Heart left ventricle (tissue), 16 donors: ENCODE measurements at regions not wholly inside any gene's neighbourhood (a gene's known extent, or its start where the extent isn't known, plus 50 kb on each side); places are given as distances from the start of the nearest gene placed in this dataset.

Source experiments
- ATAC-seq, 4 donors: fragments of 200-7000 bp; cut with Tn5 transposase; one replicate each; pipeline ENCODE4 v1.9.1; 2020 to 2022; ENCODE audit warnings: moderate library complexity in 4 of 4, mild to moderate bottlenecking in 3 of 4, moderate number of reproducible peaks in 1 of 4
- DNase-seq, 5 donors: peaks; one replicate each; pipeline ENCODE4 v3.0.0-alpha.2; 2020
- H3K27ac ChIP-seq, 12 donors: fragments of 200-600 bp; sonication (generic) in 4 of 12; one replicate each; pipeline versions ENCODE4 v1.5.0 to v1.8.0; 2016 to 2022; ENCODE audit warnings: mild to moderate bottlenecking in 2 of 12
- H3K27me3 ChIP-seq, 9 donors: fragments of 200-600 bp; sonication (generic) in 2 of 9; one replicate each; pipeline versions ENCODE4 v1.5.1 to v1.8.0; 2016 to 2022; ENCODE audit warnings: mild to moderate bottlenecking in 3 of 9
- H3K36me3 ChIP-seq, 9 donors: fragments of 200-600 bp; sonication (generic) in 2 of 9; one replicate each; pipeline versions ENCODE4 v1.5.0 to v1.8.0; 2018 to 2022; ENCODE audit warnings: mild to moderate bottlenecking in 2 of 9
- H3K4me1 ChIP-seq, 12 donors: fragments of 200-600 bp; sonication (generic) in 4 of 12; one replicate each; pipeline versions ENCODE4 v1.5.0 to v1.8.0; 2016 to 2022; ENCODE audit warnings: mild to moderate bottlenecking in 3 of 12
- H3K4me3 ChIP-seq, 12 donors: fragments of 200-600 bp; sonication (generic) in 4 of 12; one replicate each; pipeline versions ENCODE4 v1.5.0 to v1.8.0; 2017 to 2022; ENCODE audit warnings: mild to moderate bottlenecking in 9 of 12, moderate library complexity in 4 of 12
- H3K9me3 ChIP-seq, 12 donors: fragments of 200-600 bp; sonication (generic) in 4 of 12; one replicate each; pipeline versions ENCODE4 v1.5.0 to v1.8.0; 2016 to 2022; ENCODE audit warnings: mild to moderate bottlenecking in 1 of 12
- CTCF ChIP-seq, 12 donors: fragments of 200-600 bp; sonication (generic) in 4 of 12; IDR thresholded peaks; one replicate each; pipeline versions ENCODE4 v1.5.0 to v1.8.0; 2018 to 2022; ENCODE audit warnings: antibody characterized with exemption in 12 of 12, mild to moderate bottlenecking in 5 of 12
- POLR2A ChIP-seq, 2 donors: fragments of 450-650 bp; IDR thresholded peaks; one replicate each; pipeline ENCODE4 v1.6.1; 2017; ENCODE audit warnings: antibody characterized with exemption in 2 of 2, mild to moderate bottlenecking in 2 of 2, moderate library complexity in 2 of 2
- WGBS, 4 donors: extraction: QIAGEN DNeasy Blood & Tissue Kit in 2 of 4; methylation state at CpG; one replicate each; pipeline versions ENCODE4 v1.1.5 to v1.1.7; 2013 to 2018; 5-methylcytosine and 5-hydroxymethylcytosine counted together
- intact Hi-C, 10 donors: fragments of 100-400 bp; cut with DNase I; formaldehyde crosslinking; loops; one replicate each; pipeline versions ENCODE4 v1.11.1 to v1.14.2; 2022
- donor health status: ischemic (EF 13 %, LVEDD 7.1; RV severe dilation, severe dysfunction).
- donor health status: healthy with polysubstance abuse.
- donor health status: DM: no; HTN: yes; CAD: no.
- donor health status: DM: no; HTN: no; CAD: no.
- donor health status: ischemic (EF 25% LVEDD 6.9; RV normal size, moderate dysfunction).
- donor health status: ischemic (EF 25% LVEDD 5.7; RV mildly dilated, moderate dysfunction).
- donor health status: healthy.
- donor health status: DM: yes; HTN: yes; CAD: no.
- donor health status: ischemic (EF 35%, LVEDD 5.7; RV mildly dilated, moderate dysfunction).
- donor health status: nonischemic (EF 11% LVEDD 7.7; RV severe dilation, severe dysfunction).
- donor health status: DM: yes; HTN: yes; CAD: no.
- donor health status: PGD.
- donor health status: ischemic (EF 29% LVEDD 5.4; RV normal size, mild dysfunction).
- donor health status: nonischemic (EF 23%, LVEDD 6.1; RV moderate dilation, normal function).

GRCh38 chr15:38192496-38192895 lies 60.1 kb upstream of the SPRED1 start:
- H3K36me3 ChIP-seq = no peaks in the 10 kb centered on the region
- DNase-seq = no peak
- H3K4me3 ChIP-seq = no peak overlapping the region
- WGBS, 4 donors = 86 to 97% (median 90%) methylated on average over 2 of the region's 2 CpGs
- intact Hi-C loops = no loop called here
- H3K4me1 ChIP-seq = no peaks in the 10 kb centered on the region
- TF ChIP-seq POLR2A (IDR thresholded peaks at IDR 0.05) = no peak
- no peak for TF ChIP-seq CTCF (IDR thresholded peaks at IDR 0.05)
- H3K9me3 ChIP-seq = no peaks in the 10 kb centered on the region
- ATAC-seq = no peak
- H3K27me3 ChIP-seq = peaks cover 0 to 3% (median 0%) of the 10 kb centered on the region in 9 donors
- no peak overlapping the region for H3K27ac ChIP-seq

GRCh38 chr15:38193496-38193895 lies 59.1 kb upstream of the SPRED1 start:
- Histone ChIP-seq H3K36me3 (no peaks in the 10 kb centered on the region), H3K4me1 (no peaks in the 10 kb centered on the region), H3K27ac (no peak overlapping the region), H3K9me3 (no peaks in the 10 kb centered on the region), H3K27me3 (peaks cover 0 to 3% (median 0%) of the 10 kb centered on the region in 9 donors), H3K4me3 (no peak overlapping the region)
- WGBS, 4 donors = 80 to 94% (median 93%) methylated on average over 1 of the region's 1 CpG
- intact Hi-C loops = no loop called here
- no peak for DNase-seq
- TF ChIP-seq CTCF (IDR thresholded peaks at IDR 0.05) (no peak), POLR2A (IDR thresholded peaks at IDR 0.05) (no peak)
- ATAC-seq = no peak

GRCh38 chr15:38195191-38195901 lies 57.3 kb upstream of the SPRED1 start:
- no peaks in the 10 kb centered on the region for H3K4me1 ChIP-seq
- 89 to 93% (median 92%) methylated on average over 5 of the region's 5 CpGs for WGBS, 4 donors
- H3K4me3 ChIP-seq = no peak overlapping the region
- DNase-seq = no peak
- H3K27ac ChIP-seq = no peak overlapping the region
- TF ChIP-seq POLR2A (IDR thresholded peaks at IDR 0.05) (no peak), CTCF (IDR thresholded peaks at IDR 0.05) (no peak)
- no peak for ATAC-seq
- no peaks in the 10 kb centered on the region for H3K9me3 ChIP-seq
- intact Hi-C loops = no loop called here
- H3K36me3 ChIP-seq = no peaks in the 10 kb centered on the region
- no peaks in the 10 kb centered on the region for H3K27me3 ChIP-seq

- no peak overlapping the region for H3K27ac ChIP-seq
- ATAC-seq (no peak), DNase-seq (no peak)
- H3K9me3 ChIP-seq = no peaks in the 10 kb centered on the region
- no peaks in the 10 kb centered on the region for H3K36me3 ChIP-seq
- peaks cover 0 to under 1% (median 0%) of the 10 kb centered on the region in 12 donors for H3K4me1 ChIP-seq
- 37 to 57% (median 48%) methylated on average over 1 of the region's 1 CpG for WGBS, 4 donors
- no peak overlapping the region for H3K4me3 ChIP-seq
- intact Hi-C loops = no loop called here
- TF ChIP-seq POLR2A (IDR thresholded peaks at IDR 0.05) (no peak), CTCF (IDR thresholded peaks at IDR 0.05) (no peak)
- H3K27me3 ChIP-seq = no peaks in the 10 kb centered on the region
These were observed 56.6 kb upstream of the SPRED1 start for GRCh38 chr15:38196076-38196475.
